Body of pancreas (tissue), 4 donors: ENCODE measurements at regions not wholly inside any gene's neighbourhood (a gene's known extent, or its start where the extent isn't known, plus 50 kb on each side); places are given as distances from the start of the nearest gene placed in this dataset.

Experiments
- ATAC-seq: fragments of 150-250 bp; one replicate; pipeline ENCODE4 v1.9.1; 2016
- DNase-seq, 4 donors: peaks; one replicate each; pipeline ENCODE4 v3.0.0-alpha.2; 2019
- H3K27ac ChIP-seq, 4 donors: fragments of 200-600 bp; sonication (generic); 1 replicate in 3 of 4; 2 replicates in 1 of 4; pipeline versions ENCODE4 v1.5.1 to v1.6.1; 2016 to 2019; ENCODE audit warnings: mild to moderate bottlenecking in 1 of 4, mixed read lengths in 1 of 4, moderate library complexity in 1 of 4
- H3K27me3 ChIP-seq, 2 donors: fragments of 200-600 bp; sonication (generic); one replicate each; pipeline ENCODE4 v1.6.0; 2016; ENCODE audit warnings: mild to moderate bottlenecking in 1 of 2
- H3K36me3 ChIP-seq, 2 donors: fragments of 200-600 bp; sonication (generic); replicated peaks in 1 of 2; 2 replicates each; pipeline ENCODE4 v1.5.1; 2016; ENCODE audit warnings: low read depth in 2 of 2; ENCODE audit not compliant: insufficient read depth in 1 of 2
- H3K4me1 ChIP-seq: fragments of 200-600 bp; sonication (generic); one replicate; pipeline ENCODE4 v1.6.0; 2016
- H3K4me3 ChIP-seq, 2 donors: fragments of 200-600 bp; sonication (generic); 1 replicate in 1 of 2; 2 replicates in 1 of 2; pipeline ENCODE4 v1.5.1; 2016 to 2019
- H3K9me3 ChIP-seq, 3 donors: fragments of 200-600 bp; sonication (generic); 1 replicate in 2 of 3; 2 replicates in 1 of 3; pipeline ENCODE4 v1.5.1; 2016
- CTCF ChIP-seq, 7 experiments: fragments of 450-650 bp in 4 of 7; fragments of 200-600 bp in 3 of 7; sonication (generic) in 3 of 7; IDR thresholded peaks; one replicate each; pipeline ENCODE4 v1.5.1; 2016 to 2019; ENCODE audit warnings: antibody characterized with exemption in 7 of 7
- POLR2A ChIP-seq, 3 donors: fragments of 450-650 bp; IDR thresholded peaks; one replicate each; pipeline ENCODE4 v1.6.1; 2016; ENCODE audit warnings: antibody characterized with exemption in 3 of 3, mild to moderate bottlenecking in 2 of 3
- WGBS, 2 donors: methylation state at CpG; one replicate each; pipeline ENCODE4 v1.1.5; 2017; 5-methylcytosine and 5-hydroxymethylcytosine counted together
- intact Hi-C: fragments of 100-400 bp; cut with DNase I; formaldehyde crosslinking; loops from one replicate; pipeline ENCODE4 v1.15.1; 2023

- no peak for DNase-seq
- no peak for ATAC-seq
- Histone ChIP-seq H3K27ac (no peak overlapping the region), H3K27me3 (no peaks in the 10 kb centered on the region), H3K4me1 (no peaks in the 10 kb centered on the region), H3K4me3 (no peak overlapping the region), H3K36me3 (no peaks in the 10 kb centered on the region), H3K9me3 (no peaks in the 10 kb centered on the region)
- 52 to 62% methylated on average over 4 of the region's 4 CpGs for WGBS, 2 donors
- intact Hi-C loops, result loop anchor here (10.0 kb wide), 1 partner anchor 147 kb away; no protein-coding TSS in a partner anchor
- no peak for TF ChIP-seq POLR2A (IDR thresholded peaks at IDR 0.05)
- TF ChIP-seq CTCF (IDR thresholded peaks at IDR 0.05), result no peak
Measured at GRCh38 chr6:14061643-14062042, 55.9 kb upstream of the CD83 start.

GRCh38 chr6:14062345-14063029 lies 55.1 kb upstream of the CD83 start:
- H3K36me3 ChIP-seq, result no peaks in the 10 kb centered on the region
- no peaks in the 10 kb centered on the region for H3K27me3 ChIP-seq
- 74% methylated on average over 3 of the region's 3 CpGs for WGBS, 2 donors
- ATAC-seq (no peak), DNase-seq (no peak)
- intact Hi-C loops, result loop anchor here (10.0 kb wide), 1 partner anchor 148 kb away; no protein-coding TSS in a partner anchor
- no peaks in the 10 kb centered on the region for H3K4me1 ChIP-seq
- no peaks in the 10 kb centered on the region for H3K9me3 ChIP-seq
- no peak overlapping the region for H3K4me3 ChIP-seq
- H3K27ac ChIP-seq, result no peak overlapping the region
- TF ChIP-seq CTCF (IDR thresholded peaks at IDR 0.05) (no peak), POLR2A (IDR thresholded peaks at IDR 0.05) (no peak)

- no peak overlapping the region for H3K27ac ChIP-seq
- DNase-seq (no peak), ATAC-seq (no peak)
- TF ChIP-seq CTCF (IDR thresholded peaks at IDR 0.05) (no peak), POLR2A (IDR thresholded peaks at IDR 0.05) (no peak)
- no peaks in the 10 kb centered on the region for H3K36me3 ChIP-seq
- no peaks in the 10 kb centered on the region for H3K27me3 ChIP-seq
- H3K4me1 ChIP-seq, result no peaks in the 10 kb centered on the region
- 30 to 42% methylated on average over 3 of the region's 3 CpGs for WGBS, 2 donors
- H3K4me3 ChIP-seq, result no peak overlapping the region
- no peaks in the 10 kb centered on the region for H3K9me3 ChIP-seq
- intact Hi-C loops, result loop anchor here (10.0 kb wide), 1 partner anchor 149 kb away; no protein-coding TSS in a partner anchor
Measured at GRCh38 chr6:14063756-14064155, 53.8 kb upstream of the CD83 start.

- TF ChIP-seq CTCF (IDR thresholded peaks at IDR 0.05) (no peak), POLR2A (IDR thresholded peaks at IDR 0.05) (no peak)
- no peaks in the 10 kb centered on the region for H3K36me3 ChIP-seq
- ATAC-seq (no peak), DNase-seq (no peak)
- 47 to 71% methylated on average over 1 of the region's 1 CpG for WGBS, 2 donors
- H3K9me3 ChIP-seq, result no peaks in the 10 kb centered on the region
- intact Hi-C loops, result loop anchor here (10.0 kb wide), 1 partner anchor 151 kb away; no protein-coding TSS in a partner anchor
- H3K4me3 ChIP-seq, result no peak overlapping the region
- H3K27me3 ChIP-seq, result no peaks in the 10 kb centered on the region
- H3K4me1 ChIP-seq, result no peaks in the 10 kb centered on the region
- H3K27ac ChIP-seq, result no peak overlapping the region
Measured at GRCh38 chr6:14065350-14065749, 52.2 kb upstream of the CD83 start.
